ENCODE measurements at regions not wholly inside any gene's neighbourhood (a gene's known extent, or its start where the extent isn't known, plus 50 kb on each side); places are given as distances from the start of the nearest gene placed in this dataset.
A peak's percentile ranks its signal among the peaks of the same experiment; 100 is the strongest.

DNA sequence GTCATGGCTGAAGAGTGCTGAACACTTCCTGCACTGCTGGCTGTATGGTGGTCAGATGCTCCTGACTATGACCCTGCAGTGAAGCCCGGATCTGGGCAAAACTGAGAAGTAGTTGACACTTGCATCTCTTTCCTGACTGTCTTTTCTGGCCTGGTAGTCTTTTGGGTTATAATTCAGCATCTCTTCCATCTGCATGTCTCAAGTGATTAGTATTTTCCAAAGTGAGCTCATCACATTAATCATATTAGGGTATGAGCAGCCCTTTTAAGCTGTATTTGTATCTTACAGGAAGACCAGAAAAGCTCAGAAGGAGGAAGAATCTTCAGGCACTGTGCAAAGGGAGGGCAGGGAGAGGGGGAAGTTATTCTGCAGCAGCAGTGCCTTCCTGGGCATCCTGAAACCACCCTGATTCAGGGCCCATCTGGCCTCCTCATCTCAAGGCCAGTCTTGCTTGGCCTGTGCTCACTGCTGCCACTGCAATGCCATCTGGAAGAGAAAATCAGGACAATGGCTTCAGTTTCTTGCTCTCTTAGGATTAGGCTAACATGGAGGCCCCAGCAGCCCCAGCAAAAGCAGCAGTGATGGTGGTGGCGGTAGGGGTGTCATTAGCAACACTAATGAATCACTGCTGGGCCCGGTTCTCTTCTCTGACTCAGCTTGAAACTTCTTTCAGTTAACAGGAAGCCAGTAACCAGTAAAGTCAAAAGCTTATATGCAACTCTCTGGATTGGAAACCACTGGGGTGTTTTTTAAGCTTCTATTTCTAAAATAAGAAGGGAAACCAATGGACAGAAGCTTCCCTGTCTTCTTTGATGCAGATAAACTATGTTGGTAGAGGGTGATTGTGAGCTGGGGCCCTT, 63.3 kb upstream of the WDR26 start (continued):
- TF ChIP-seq MEF2A (IDR thresholded peaks at IDR 0.05; ENCODE audit: insufficient read depth, low read depth, low read length) (peak; percentile 88), IKZF1 (conservative IDR thresholded peaks at IDR 0.05) (peak; percentile 94), NFYA (IDR thresholded peaks at IDR 0.05; ENCODE audit: borderline replicate concordance, low read depth, low read length) (no peak), SPI1 (IDR thresholded peaks at IDR 0.05; ENCODE audit: borderline replicate concordance, insufficient read depth, low read depth, low read length) (peak; percentile 43; the same call in 1 of the 2 replicates), NR2F1 (conservative IDR thresholded peaks at IDR 0.05) (peak; percentile 27; the same call in 1 of the 2 replicates), NFIC (IDR thresholded peaks at IDR 0.05; ENCODE audit: low read depth, low read length) (peak; percentile 97), CBFB (IDR thresholded peaks at IDR 0.05; ENCODE audit: low read depth) (peak; percentile 48; the same call in 1 of the 2 replicates), HDGF (IDR thresholded peaks at IDR 0.05) (no peak), SMAD5 (IDR thresholded peaks at IDR 0.05; ENCODE audit: low read depth) (no peak), ETV6 (conservative IDR thresholded peaks at IDR 0.05 in 1 of 2, IDR thresholded peaks at IDR 0.05 in 1 of 2; ENCODE audit: borderline replicate concordance in 1 of 2, low read depth in 1 of 2) (peak in 1 of 2 experiments; percentile 83; a peak in 2 of 4 replicates), IRF4 (IDR thresholded peaks at IDR 0.05; ENCODE audit: low read depth, low read length) (peak; percentile 70; the same call in 1 of the 2 replicates), FOXM1 (IDR thresholded peaks at IDR 0.05; ENCODE audit: low read depth, low read length) (peak; percentile 92), RCOR1 (conservative IDR thresholded peaks at IDR 0.05; ENCODE audit: low read depth, low read length) (no peak), TCF12 (IDR thresholded peaks at IDR 0.05; ENCODE audit: low read depth, low read length) (peak; percentile 26; the same call in 1 of the 2 replicates), POU2F2 (IDR thresholded peaks at IDR 0.05; ENCODE audit: borderline replicate concordance, low read depth, low read length) (no peak; the same call in 1 of the 3 replicates), BRCA1 (IDR thresholded peaks at IDR 0.05; ENCODE audit: low read depth, low read length) (no peak), GABPA (IDR thresholded peaks at IDR 0.05; ENCODE audit: low read depth) (peak; percentile 59), BCL11A (IDR thresholded peaks at IDR 0.05; ENCODE audit: low read depth, low read length) (peak; percentile 82), DPF2 (IDR thresholded peaks at IDR 0.05) (peak; percentile 88), CHD1 (IDR thresholded peaks at IDR 0.05; ENCODE audit: low read depth, low read length) (no peak), ASH2L (IDR thresholded peaks at IDR 0.05; ENCODE audit: borderline replicate concordance, low read depth) (0 out of 2 replicates have a peak, but pooled peaks have one; percentile 66)
- TF ChIP-seq, protein P1, sequence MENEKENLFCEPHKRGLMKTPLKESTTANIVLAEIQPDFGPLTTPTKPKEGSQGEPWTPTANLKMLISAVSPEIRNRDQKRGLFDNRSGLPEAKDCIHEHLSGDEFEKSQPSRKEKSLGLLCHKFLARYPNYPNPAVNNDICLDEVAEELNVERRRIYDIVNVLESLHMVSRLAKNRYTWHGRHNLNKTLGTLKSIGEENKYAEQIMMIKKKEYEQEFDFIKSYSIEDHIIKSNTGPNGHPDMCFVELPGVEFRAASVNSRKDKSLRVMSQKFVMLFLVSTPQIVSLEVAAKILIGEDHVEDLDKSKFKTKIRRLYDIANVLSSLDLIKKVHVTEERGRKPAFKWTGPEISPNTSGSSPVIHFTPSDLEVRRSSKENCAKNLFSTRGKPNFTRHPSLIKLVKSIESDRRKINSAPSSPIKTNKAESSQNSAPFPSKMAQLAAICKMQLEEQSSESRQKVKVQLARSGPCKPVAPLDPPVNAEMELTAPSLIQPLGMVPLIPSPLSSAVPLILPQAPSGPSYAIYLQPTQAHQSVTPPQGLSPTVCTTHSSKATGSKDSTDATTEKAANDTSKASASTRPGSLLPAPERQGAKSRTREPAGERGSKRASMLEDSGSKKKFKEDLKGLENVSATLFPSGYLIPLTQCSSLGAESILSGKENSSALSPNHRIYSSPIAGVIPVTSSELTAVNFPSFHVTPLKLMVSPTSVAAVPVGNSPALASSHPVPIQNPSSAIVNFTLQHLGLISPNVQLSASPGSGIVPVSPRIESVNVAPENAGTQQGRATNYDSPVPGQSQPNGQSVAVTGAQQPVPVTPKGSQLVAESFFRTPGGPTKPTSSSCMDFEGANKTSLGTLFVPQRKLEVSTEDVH (IDR thresholded peaks at IDR 0.05; ENCODE audit: low read depth, partially characterized antibody), result no peak
- TF ChIP-seq, protein P2, sequence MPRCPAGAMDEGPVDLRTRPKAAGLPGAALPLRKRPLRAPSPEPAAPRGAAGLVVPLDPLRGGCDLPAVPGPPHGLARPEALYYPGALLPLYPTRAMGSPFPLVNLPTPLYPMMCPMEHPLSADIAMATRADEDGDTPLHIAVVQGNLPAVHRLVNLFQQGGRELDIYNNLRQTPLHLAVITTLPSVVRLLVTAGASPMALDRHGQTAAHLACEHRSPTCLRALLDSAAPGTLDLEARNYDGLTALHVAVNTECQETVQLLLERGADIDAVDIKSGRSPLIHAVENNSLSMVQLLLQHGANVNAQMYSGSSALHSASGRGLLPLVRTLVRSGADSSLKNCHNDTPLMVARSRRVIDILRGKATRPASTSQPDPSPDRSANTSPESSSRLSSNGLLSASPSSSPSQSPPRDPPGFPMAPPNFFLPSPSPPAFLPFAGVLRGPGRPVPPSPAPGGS (IDR thresholded peaks at IDR 0.05; ENCODE audit: borderline replicate concordance, insufficient read depth, low read depth, low read length, poor library complexity, severe bottlenecking), result no peak
- TF ChIP-seq, protein P3, sequence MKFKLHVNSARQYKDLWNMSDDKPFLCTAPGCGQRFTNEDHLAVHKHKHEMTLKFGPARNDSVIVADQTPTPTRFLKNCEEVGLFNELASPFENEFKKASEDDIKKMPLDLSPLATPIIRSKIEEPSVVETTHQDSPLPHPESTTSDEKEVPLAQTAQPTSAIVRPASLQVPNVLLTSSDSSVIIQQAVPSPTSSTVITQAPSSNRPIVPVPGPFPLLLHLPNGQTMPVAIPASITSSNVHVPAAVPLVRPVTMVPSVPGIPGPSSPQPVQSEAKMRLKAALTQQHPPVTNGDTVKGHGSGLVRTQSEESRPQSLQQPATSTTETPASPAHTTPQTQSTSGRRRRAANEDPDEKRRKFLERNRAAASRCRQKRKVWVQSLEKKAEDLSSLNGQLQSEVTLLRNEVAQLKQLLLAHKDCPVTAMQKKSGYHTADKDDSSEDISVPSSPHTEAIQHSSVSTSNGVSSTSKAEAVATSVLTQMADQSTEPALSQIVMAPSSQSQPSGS (IDR thresholded peaks at IDR 0.05; ENCODE audit: low read length), result peak; percentile 88

All from GM12878 (cell line).